NB4 (cell line): ENCODE measurements at regions not wholly inside any gene's neighbourhood (a gene's known extent, or its start where the extent isn't known, plus 50 kb on each side); places are given as distances from the start of the nearest gene placed in this dataset.

Experiments
- POLR2A ChIP-seq: IDR thresholded peaks from 2 replicates; pipeline ENCODE4 v1.6.1; 2011; ENCODE audit warnings: mild to moderate bottlenecking; ENCODE audit not compliant: insufficient read length; ENCODE audit errors: extremely low read depth
- TF ChIP-seq, protein P1 (sequence below): IDR thresholded peaks from one replicate; pipeline ENCODE4 v1.5.1; 2012; ENCODE audit warnings: low read depth, low read length

- TF ChIP-seq, protein P1, sequence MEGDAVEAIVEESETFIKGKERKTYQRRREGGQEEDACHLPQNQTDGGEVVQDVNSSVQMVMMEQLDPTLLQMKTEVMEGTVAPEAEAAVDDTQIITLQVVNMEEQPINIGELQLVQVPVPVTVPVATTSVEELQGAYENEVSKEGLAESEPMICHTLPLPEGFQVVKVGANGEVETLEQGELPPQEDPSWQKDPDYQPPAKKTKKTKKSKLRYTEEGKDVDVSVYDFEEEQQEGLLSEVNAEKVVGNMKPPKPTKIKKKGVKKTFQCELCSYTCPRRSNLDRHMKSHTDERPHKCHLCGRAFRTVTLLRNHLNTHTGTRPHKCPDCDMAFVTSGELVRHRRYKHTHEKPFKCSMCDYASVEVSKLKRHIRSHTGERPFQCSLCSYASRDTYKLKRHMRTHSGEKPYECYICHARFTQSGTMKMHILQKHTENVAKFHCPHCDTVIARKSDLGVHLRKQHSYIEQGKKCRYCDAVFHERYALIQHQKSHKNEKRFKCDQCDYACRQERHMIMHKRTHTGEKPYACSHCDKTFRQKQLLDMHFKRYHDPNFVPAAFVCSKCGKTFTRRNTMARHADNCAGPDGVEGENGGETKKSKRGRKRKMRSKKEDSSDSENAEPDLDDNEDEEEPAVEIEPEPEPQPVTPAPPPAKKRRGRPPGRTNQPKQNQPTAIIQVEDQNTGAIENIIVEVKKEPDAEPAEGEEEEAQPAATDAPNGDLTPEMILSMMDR, result no peak
- no peak for TF ChIP-seq POLR2A
Measured at GRCh38 chr12:63302269-63302940, 151.4 kb upstream of the AVPR1A start.
